ENCODE measurements at regions not wholly inside any gene's neighbourhood (a gene's known extent, or its start where the extent isn't known, plus 50 kb on each side); places are given as distances from the start of the nearest gene placed in this dataset.

DNA sequence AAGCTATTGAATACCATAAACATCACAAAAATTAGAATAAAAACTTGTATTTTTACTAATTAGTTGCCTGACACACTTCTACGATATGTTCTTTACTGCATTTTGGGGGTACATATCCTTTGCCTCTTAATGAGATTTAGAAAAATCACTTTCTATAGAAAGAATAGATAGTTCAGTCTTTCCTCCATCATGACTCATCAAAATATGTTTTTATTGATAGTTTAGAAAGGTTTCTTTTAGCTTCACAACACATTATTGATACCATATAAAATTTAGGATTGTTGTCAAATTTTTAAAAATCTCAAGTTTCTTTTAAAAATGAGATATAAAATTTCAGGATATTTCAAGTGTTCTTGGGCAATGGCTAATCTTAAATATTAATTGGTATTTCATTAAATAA lies 74.5 kb upstream of the NOCT start (continued):
- TF ChIP-seq, protein P1, sequence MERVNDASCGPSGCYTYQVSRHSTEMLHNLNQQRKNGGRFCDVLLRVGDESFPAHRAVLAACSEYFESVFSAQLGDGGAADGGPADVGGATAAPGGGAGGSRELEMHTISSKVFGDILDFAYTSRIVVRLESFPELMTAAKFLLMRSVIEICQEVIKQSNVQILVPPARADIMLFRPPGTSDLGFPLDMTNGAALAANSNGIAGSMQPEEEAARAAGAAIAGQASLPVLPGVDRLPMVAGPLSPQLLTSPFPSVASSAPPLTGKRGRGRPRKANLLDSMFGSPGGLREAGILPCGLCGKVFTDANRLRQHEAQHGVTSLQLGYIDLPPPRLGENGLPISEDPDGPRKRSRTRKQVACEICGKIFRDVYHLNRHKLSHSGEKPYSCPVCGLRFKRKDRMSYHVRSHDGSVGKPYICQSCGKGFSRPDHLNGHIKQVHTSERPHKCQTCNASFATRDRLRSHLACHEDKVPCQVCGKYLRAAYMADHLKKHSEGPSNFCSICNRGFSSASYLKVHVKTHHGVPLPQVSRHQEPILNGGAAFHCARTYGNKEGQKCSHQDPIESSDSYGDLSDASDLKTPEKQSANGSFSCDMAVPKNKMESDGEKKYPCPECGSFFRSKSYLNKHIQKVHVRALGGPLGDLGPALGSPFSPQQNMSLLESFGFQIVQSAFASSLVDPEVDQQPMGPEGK (CRISPR knock-in tag; IDR thresholded peaks at IDR 0.05; ENCODE audit: borderline replicate concordance): no peak
- no peak for TF ChIP-seq BACH2 (CRISPR knock-in tag; IDR thresholded peaks at IDR 0.05; ENCODE audit: borderline replicate concordance)
- no peak for TF ChIP-seq ZFP3 (CRISPR knock-in tag; IDR thresholded peaks at IDR 0.05)

DNA sequence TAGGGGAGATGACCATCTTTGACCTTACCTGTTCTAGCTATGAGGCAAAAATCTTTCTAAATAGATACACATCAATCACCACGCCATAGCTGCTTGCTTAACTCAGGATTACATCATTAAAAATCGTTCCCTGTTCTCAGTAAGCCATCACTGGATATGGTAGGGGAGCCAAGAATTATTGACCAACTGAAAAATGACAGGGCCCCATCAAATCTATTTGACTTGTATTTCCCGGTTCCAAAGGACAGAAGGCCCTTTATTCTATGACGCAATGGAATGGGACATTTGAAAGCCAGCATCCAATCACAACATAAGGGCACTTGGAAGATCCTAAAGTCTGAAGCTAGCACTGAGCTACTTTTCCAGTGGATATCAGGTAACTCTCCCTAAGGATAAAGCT lies 75.6 kb upstream of the NOCT start:
- no peak for TF ChIP-seq ZNF565 (CRISPR knock-in tag; conservative IDR thresholded peaks at IDR 0.05; ENCODE audit: low read depth)
- no peak for ATAC-seq

DNA sequence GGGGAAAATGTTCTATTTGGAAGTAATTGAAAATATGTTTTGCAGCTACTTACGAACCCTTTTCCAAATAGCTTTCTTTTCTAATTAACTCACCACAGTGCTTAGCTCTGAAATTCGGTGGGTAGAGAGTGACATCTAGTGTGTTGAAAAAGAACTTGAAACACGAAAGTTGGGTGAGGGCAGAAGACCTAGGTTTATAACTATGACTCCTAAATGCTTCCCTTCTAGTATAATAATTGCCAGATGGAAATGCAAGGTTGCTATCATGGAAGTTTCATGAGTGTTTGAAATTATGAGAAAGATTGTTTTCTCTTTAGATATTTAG lies 77.3 kb upstream of the NOCT start:
- TF ChIP-seq, protein P2, sequence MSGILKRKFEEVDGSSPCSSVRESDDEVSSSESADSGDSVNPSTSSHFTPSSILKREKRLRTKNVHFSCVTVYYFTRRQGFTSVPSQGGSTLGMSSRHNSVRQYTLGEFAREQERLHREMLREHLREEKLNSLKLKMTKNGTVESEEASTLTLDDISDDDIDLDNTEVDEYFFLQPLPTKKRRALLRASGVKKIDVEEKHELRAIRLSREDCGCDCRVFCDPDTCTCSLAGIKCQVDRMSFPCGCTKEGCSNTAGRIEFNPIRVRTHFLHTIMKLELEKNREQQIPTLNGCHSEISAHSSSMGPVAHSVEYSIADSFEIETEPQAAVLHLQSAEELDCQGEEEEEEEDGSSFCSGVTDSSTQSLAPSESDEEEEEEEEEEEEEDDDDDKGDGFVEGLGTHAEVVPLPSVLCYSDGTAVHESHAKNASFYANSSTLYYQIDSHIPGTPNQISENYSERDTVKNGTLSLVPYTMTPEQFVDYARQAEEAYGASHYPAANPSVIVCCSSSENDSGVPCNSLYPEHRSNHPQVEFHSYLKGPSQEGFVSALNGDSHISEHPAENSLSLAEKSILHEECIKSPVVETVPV (CRISPR knock-in tag; IDR thresholded peaks at IDR 0.05): no peak
- TF ChIP-seq ESRRG (CRISPR knock-in tag; IDR thresholded peaks at IDR 0.05) (no peak), SNAI2 (CRISPR knock-in tag; IDR thresholded peaks at IDR 0.05) (no peak), ZFP3 (CRISPR knock-in tag; IDR thresholded peaks at IDR 0.05) (no peak), CSDC2 (CRISPR knock-in tag; IDR thresholded peaks at IDR 0.05) (no peak), BACH2 (CRISPR knock-in tag; IDR thresholded peaks at IDR 0.05; ENCODE audit: borderline replicate concordance) (no peak), ISL1 (CRISPR knock-in tag; IDR thresholded peaks at IDR 0.05) (no peak), ZNF8 (CRISPR knock-in tag; IDR thresholded peaks at IDR 0.05) (no peak), ZC3H10 (CRISPR knock-in tag; IDR thresholded peaks at IDR 0.05) (no peak), ARNTL (CRISPR knock-in tag; IDR thresholded peaks at IDR 0.05; ENCODE audit: borderline replicate concordance, low read depth) (no peak), TCF4 (CRISPR knock-in tag; IDR thresholded peaks at IDR 0.05; ENCODE audit: borderline replicate concordance) (no peak), GLIS3 (CRISPR knock-in tag; IDR thresholded peaks at IDR 0.05) (no peak), ZNF70 (CRISPR knock-in tag; IDR thresholded peaks at IDR 0.05) (no peak), TOX (CRISPR knock-in tag; IDR thresholded peaks at IDR 0.05; ENCODE audit: borderline replicate concordance) (no peak), ZNF565 (CRISPR knock-in tag; conservative IDR thresholded peaks at IDR 0.05; ENCODE audit: low read depth) (no peak)
- TF ChIP-seq, protein P3, sequence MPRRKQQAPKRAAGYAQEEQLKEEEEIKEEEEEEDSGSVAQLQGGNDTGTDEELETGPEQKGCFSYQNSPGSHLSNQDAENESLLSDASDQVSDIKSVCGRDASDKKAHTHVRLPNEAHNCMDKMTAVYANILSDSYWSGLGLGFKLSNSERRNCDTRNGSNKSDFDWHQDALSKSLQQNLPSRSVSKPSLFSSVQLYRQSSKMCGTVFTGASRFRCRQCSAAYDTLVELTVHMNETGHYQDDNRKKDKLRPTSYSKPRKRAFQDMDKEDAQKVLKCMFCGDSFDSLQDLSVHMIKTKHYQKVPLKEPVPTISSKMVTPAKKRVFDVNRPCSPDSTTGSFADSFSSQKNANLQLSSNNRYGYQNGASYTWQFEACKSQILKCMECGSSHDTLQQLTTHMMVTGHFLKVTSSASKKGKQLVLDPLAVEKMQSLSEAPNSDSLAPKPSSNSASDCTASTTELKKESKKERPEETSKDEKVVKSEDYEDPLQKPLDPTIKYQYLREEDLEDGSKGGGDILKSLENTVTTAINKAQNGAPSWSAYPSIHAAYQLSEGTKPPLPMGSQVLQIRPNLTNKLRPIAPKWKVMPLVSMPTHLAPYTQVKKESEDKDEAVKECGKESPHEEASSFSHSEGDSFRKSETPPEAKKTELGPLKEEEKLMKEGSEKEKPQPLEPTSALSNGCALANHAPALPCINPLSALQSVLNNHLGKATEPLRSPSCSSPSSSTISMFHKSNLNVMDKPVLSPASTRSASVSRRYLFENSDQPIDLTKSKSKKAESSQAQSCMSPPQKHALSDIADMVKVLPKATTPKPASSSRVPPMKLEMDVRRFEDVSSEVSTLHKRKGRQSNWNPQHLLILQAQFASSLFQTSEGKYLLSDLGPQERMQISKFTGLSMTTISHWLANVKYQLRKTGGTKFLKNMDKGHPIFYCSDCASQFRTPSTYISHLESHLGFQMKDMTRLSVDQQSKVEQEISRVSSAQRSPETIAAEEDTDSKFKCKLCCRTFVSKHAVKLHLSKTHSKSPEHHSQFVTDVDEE (CRISPR knock-in tag; IDR thresholded peaks at IDR 0.05): no peak
- TF ChIP-seq, protein P4, sequence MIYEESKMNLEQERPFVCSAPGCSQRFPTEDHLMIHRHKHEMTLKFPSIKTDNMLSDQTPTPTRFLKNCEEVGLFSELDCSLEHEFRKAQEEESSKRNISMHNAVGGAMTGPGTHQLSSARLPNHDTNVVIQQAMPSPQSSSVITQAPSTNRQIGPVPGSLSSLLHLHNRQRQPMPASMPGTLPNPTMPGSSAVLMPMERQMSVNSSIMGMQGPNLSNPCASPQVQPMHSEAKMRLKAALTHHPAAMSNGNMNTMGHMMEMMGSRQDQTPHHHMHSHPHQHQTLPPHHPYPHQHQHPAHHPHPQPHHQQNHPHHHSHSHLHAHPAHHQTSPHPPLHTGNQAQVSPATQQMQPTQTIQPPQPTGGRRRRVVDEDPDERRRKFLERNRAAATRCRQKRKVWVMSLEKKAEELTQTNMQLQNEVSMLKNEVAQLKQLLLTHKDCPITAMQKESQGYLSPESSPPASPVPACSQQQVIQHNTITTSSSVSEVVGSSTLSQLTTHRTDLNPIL (CRISPR knock-in tag; IDR thresholded peaks at IDR 0.05; ENCODE audit: low read depth): no peak
- ATAC-seq: peak; percentile 98

DNA sequence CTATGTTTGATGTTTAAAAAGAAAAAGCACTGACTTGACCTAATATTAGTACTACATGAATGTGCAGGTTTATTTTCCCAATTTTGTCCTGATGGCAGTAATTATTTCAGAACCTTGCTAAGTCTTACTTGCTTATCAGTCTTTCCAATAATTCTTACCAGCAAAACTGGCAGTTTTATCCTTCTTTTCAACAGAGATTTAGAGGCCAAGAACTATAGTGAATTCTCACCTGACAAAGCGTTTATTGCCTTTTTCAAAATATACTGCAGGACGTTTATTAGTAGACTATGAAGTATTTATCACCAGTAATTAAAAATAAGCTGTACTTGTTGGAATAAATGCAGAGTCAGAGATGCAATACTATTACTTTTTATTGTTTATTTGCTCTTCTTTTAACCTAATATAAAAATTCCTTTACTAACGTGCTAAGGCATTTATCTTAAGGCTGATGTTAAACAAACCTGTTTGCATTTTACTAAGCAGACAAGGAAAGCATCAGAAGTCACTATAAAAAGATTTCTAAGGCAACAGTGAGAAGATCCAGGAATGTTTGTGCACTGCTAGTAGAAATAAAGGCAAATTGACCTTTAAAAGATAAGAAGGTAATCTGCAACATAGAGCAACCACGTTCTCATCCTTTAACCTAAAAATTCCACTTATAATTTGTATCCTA lies 80.3 kb upstream of the NOCT start:
- no peak for ATAC-seq
- TF ChIP-seq, protein P4 (CRISPR knock-in tag; IDR thresholded peaks at IDR 0.05; ENCODE audit: low read depth): no peak
- no peak for TF ChIP-seq ZFP30 (CRISPR knock-in tag; IDR thresholded peaks at IDR 0.05)
- TF ChIP-seq OSR1 (CRISPR knock-in tag; IDR thresholded peaks at IDR 0.05): no peak
- TF ChIP-seq, protein P2 (CRISPR knock-in tag; IDR thresholded peaks at IDR 0.05): no peak
- TF ChIP-seq TCF4 (CRISPR knock-in tag; IDR thresholded peaks at IDR 0.05; ENCODE audit: borderline replicate concordance): no peak
- TF ChIP-seq PPARA (CRISPR knock-in tag; IDR thresholded peaks at IDR 0.05; ENCODE audit: borderline replicate concordance): no peak
- TF ChIP-seq ZNF565 (CRISPR knock-in tag; conservative IDR thresholded peaks at IDR 0.05; ENCODE audit: low read depth): no peak
- no peak for TF ChIP-seq SNAI2 (CRISPR knock-in tag; IDR thresholded peaks at IDR 0.05)

Data from SK-N-SH treated with all-trans-retinoic acid at 6 μM for 48 hours (cell line).